LNCaP clone FGC (cell line): ENCODE measurements at regions not wholly inside any gene's neighbourhood (a gene's known extent, or its start where the extent isn't known, plus 50 kb on each side); places are given as distances from the start of the nearest gene placed in this dataset.
A peak's percentile ranks its signal among the peaks of the same experiment; 100 is the strongest.
"Not testable (repeated sequence)": the region's sequence is repeated elsewhere in the genome, so short reads cannot be mapped to it uniquely, and the experiment has no call there.

Experiments used
- DNase-seq: peaks from one replicate; pipeline ENCODE4 v3.0.0-alpha.2; 2011; ENCODE audit warnings: low read depth
- H3K4me3 ChIP-seq: 2 replicates; pipeline ENCODE4 v1.5.1; 2011; ENCODE audit warnings: mild to moderate bottlenecking, low read depth, low read length, control low read depth
- TF ChIP-seq, protein P1 (sequence below): IDR thresholded peaks from 2 replicates; pipeline ENCODE4 v1.5.1; 2012; ENCODE audit warnings: mild to moderate bottlenecking; ENCODE audit not compliant: control insufficient read depth, insufficient read depth; ENCODE audit errors: extremely low read depth

DNA sequence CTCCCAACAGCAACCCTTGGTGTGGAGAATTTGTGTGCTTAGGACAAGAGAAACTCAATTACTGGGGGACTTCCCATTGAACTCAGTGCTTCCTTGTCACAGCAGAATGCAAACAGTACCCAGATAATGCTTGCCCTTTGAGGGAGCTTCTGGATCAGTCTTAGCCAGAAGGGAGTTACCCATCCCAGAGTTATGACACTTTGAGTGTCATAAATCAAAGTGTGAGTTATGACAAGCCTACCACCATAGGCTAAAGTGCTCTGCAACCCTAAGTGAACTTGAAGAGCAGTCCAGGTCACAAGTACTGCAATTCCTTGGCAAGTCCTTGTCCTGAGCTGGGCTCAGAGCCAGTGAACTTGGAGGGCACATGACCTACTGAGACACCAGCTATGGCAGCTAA lies 1513.9 kb upstream of the PCDH10 start:
- H3K4me3 ChIP-seq, result no peak overlapping the region
- TF ChIP-seq, protein P1, sequence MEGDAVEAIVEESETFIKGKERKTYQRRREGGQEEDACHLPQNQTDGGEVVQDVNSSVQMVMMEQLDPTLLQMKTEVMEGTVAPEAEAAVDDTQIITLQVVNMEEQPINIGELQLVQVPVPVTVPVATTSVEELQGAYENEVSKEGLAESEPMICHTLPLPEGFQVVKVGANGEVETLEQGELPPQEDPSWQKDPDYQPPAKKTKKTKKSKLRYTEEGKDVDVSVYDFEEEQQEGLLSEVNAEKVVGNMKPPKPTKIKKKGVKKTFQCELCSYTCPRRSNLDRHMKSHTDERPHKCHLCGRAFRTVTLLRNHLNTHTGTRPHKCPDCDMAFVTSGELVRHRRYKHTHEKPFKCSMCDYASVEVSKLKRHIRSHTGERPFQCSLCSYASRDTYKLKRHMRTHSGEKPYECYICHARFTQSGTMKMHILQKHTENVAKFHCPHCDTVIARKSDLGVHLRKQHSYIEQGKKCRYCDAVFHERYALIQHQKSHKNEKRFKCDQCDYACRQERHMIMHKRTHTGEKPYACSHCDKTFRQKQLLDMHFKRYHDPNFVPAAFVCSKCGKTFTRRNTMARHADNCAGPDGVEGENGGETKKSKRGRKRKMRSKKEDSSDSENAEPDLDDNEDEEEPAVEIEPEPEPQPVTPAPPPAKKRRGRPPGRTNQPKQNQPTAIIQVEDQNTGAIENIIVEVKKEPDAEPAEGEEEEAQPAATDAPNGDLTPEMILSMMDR, result no peak
- no peak for DNase-seq

DNA sequence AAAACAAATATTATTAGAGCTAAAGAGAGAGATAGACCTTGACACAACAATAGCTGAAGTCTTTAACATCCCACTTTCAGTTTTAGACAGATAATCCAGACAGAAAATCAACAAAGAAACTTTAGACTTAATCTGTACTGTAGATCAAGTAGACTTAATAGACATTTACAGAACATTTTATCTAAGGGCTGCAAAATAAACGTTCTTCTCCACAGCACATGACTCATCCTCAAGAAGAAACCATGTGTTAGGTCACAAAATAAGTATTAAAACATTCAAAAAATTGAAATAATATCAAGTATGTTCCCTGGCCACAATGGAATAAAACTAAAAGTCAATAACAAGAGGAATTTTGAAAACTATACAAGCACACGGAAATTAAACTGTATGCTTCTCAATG lies 1510.3 kb upstream of the PCDH10 start:
- no peak for DNase-seq
- TF ChIP-seq, protein P1, result no peak
- no peak overlapping the region for H3K4me3 ChIP-seq

- TF ChIP-seq, protein P1, result peak; percentile 67
- peak; percentile 18 for DNase-seq
- H3K4me3 ChIP-seq, result no peak overlapping the region
Observed at GRCh38 chr4:131644619-131645018, 1504.5 kb upstream of the PCDH10 start.

- TF ChIP-seq, protein P1, result no peak
- H3K4me3 ChIP-seq, result no peak overlapping the region
Observed at GRCh38 chr4:131649227-131649626, 1499.9 kb upstream of the PCDH10 start.

DNA sequence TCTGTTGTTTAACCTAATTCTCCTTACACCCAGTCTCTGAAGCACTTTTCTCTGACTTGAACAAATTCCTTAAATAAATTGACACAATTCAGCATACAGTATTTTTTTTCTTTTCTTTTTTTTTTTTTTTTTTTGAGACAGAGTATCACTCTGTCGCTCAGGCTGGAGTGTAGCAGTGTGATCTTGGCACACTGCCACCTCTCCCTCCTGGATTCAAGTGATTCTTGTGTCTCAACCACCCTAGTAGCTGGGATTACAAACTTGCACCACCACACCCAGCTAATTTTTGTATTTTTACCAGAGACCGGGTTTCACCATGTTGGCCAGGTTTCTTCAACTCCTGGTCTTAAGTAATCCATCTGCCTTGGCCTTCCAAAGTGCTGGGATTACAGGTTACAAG lies 1498.1 kb upstream of the PCDH10 start:
- TF ChIP-seq, protein P1, result no peak
- no peak overlapping the region for H3K4me3 ChIP-seq
- DNase-seq, result no peak

More at GRCh38 chr4:131649227-131649626, 1499.9 kb upstream of the PCDH10 start:
- no peak for DNase-seq

DNA sequence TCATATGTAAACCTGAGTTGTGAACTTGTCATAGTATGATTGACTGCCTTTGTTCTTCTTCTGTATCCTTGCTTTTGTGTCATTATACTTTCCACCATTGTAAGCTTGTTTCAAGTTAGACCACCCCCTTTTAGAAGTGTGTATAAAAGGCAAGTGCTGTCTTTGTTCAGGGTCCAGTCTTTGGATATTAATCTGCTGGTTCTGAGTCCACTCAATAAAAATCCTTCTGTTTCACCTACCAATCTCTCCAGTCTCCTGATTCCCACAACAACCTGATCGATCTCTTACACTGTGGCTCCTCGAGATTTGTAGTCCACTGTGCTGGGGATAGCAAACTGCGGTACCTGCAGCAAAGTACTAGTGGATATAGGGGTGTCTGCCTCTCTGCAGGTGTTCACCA lies 1465.8 kb upstream of the PCDH10 start:
- not testable (repeated sequence) for H3K4me3 ChIP-seq, DNase-seq

DNA sequence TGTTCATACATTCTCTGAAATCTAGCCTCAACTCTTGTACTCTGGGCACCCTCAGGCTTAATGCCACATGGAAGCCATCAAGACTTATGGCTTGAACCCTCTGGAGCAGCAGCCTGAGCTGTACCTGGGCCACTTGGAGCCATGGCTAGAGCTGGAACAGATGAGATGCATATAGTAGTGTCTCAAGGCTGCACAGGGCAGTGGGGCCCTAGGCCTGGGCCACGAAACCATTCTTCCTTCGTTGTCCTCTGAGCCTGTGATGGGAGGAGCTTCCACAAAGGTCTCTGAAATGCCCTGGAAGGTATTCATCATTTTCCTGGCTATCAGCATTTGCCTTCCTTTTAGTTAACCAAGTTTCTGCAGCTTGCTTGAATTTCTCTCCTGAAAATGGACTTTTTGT lies 1427.2 kb upstream of the PCDH10 start:
- DNase-seq, result no peak
- TF ChIP-seq, protein P1, result no peak
- no peak overlapping the region for H3K4me3 ChIP-seq

DNA sequence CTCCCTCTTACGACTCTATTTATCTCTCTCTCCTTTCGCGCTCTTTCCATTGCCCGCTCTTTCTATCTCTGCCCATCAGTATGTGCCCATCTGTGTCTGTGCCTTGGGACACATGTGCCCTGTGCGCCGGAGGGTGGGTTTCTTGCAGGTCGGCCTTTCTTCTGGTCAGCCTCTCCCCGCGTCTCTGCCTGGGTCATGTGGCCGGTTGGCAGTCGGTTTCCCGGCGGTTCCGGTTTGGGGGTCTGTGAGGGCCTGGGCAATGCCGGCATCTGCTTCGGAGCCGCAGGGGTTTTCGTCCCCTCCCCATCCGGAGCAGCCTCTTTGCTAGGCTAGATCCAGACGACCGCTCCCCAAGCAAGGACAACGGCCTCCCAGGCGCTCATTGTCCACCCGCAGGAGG lies 1426.0 kb upstream of the PCDH10 start:
- not testable (repeated sequence) for DNase-seq, H3K4me3 ChIP-seq

DNA sequence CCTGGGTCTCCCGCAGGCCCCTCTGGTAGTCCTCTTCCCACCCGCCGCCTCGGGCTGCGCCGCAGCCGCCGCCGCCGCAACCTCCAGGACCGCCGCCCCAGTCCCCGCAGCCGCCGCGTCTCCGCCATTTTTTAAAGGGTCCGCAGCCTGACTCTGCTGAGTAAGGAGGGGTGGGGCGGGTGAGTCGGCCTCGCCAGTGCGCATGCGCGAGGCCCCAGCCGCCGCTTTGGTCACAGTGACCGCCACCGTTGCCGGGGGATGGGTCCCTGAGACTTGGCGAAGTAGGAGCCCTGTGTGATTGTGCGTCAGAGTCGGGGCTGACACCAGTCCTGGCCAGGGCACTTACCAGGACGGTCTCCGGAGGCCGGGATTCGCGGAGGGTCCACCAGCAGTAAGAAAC lies 1424.2 kb upstream of the PCDH10 start:
- peak; percentile 40 for DNase-seq
- H3K4me3 ChIP-seq, result peak overlapping the region; percentile 36

- H3K4me3 ChIP-seq, DNase-seq: not testable (repeated sequence)
Observed at GRCh38 chr4:131725521-131725920, 1423.6 kb upstream of the PCDH10 start.

DNA sequence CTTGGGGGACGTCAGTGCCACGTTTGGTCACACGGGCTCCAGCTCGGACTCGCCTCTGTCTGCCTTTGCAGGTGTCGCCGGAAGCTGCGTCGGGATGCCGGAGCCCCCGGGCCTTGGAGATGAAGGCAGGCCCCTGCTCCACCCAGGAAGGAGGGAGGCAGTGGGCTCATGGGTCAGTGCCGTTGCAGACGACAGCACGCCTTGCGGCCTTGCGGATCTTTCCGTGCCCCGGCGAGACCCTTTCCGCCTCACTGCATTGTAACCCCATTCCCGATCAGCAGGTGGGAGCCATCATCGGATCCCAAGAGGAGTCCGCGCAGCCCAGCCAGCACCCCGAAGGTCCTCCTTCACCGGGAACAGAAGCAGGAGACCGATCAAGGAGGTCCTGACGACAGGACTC lies 1422.2 kb upstream of the PCDH10 start:
- DNase-seq, H3K4me3 ChIP-seq: not testable (repeated sequence)

DNA sequence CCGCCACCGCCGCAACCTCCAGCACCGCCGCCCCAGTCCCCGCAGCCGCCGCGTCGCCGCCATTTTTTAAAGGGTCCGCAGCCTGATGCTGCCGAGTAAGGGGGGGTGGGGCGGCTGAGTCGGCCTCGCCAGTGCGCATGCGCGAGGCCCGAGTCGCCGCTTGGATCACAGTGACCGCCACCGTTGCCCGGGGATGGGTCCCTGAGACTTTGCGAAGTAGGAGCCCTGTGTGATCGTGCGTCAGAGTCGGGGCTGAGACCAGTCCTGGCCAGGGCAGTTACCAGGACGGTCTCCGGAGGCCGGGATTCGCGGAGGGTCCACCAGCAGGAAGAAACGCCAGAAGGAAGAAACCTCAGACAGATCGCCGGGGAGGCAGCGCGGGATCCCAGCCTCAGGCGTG lies 1421.7 kb upstream of the PCDH10 start:
- H3K4me3 ChIP-seq, DNase-seq: not testable (repeated sequence)
